Islet of Langerhans (tissue), 1 donor: ENCODE measurements at regions not wholly inside any gene's neighbourhood (a gene's known extent, or its start where the extent isn't known, plus 50 kb on each side); places are given as distances from the start of the nearest gene placed in this dataset.

Experiments
- FAIRE-seq: peaks from one replicate; lab custom pipeline; 2011; peaks lifted over from hg19 to GRCh38; lab: Jason Lieb, UNC

- no peak for FAIRE-seq
Measured at GRCh38 chr22:49367041-49367697, 460.5 kb downstream of the BRD1 start.

GRCh38 chr22:49366437-49366836, 461.2 kb downstream of the BRD1 start:
- FAIRE-seq, result no peak

- no peak for FAIRE-seq
Measured at GRCh38 chr22:49365910-49366309, 461.8 kb downstream of the BRD1 start.

- no peak for FAIRE-seq
Measured at GRCh38 chr22:49365191-49365837, 462.4 kb downstream of the BRD1 start.

GRCh38 chr22:49364398-49364797, 463.3 kb downstream of the BRD1 start:
- no peak for FAIRE-seq

GRCh38 chr22:49363526-49364230, 464.0 kb downstream of the BRD1 start:
- no peak for FAIRE-seq

- FAIRE-seq, result no peak
Measured at GRCh38 chr22:49362211-49362839, 465.3 kb downstream of the BRD1 start.

- no peak for FAIRE-seq
Measured at GRCh38 chr22:49361164-49361563, 466.5 kb downstream of the BRD1 start.

- FAIRE-seq, result no peak
Measured at GRCh38 chr22:49360746-49361145, 466.9 kb downstream of the BRD1 start.

- no peak for FAIRE-seq
Measured at GRCh38 chr22:49359076-49359475, 468.6 kb downstream of the BRD1 start.

GRCh38 chr22:49357661-49358440, 469.8 kb downstream of the BRD1 start:
- FAIRE-seq, result no peak

- FAIRE-seq, result no peak
Measured at GRCh38 chr22:49356428-49356827, 471.2 kb downstream of the BRD1 start.

- FAIRE-seq, result no peak
Measured at GRCh38 chr22:49355211-49355920, 472.3 kb downstream of the BRD1 start.

- no peak for FAIRE-seq
Measured at GRCh38 chr22:49354516-49355210, 473.0 kb downstream of the BRD1 start.

GRCh38 chr22:49353235-49353634, 474.4 kb downstream of the BRD1 start:
- FAIRE-seq, result no peak

GRCh38 chr22:49352361-49353169, 475.1 kb downstream of the BRD1 start:
- FAIRE-seq, result no peak

- no peak for FAIRE-seq
Measured at GRCh38 chr22:49351761-49352227, 475.9 kb downstream of the BRD1 start.

GRCh38 chr22:49350441-49351121, 477.1 kb downstream of the BRD1 start:
- FAIRE-seq, result no peak

- FAIRE-seq, result no peak
Measured at GRCh38 chr22:49349841-49350381, 477.8 kb downstream of the BRD1 start.
